HEK293 (cell line): ENCODE measurements at regions not wholly inside any gene's neighbourhood (a gene's known extent, or its start where the extent isn't known, plus 50 kb on each side); places are given as distances from the start of the nearest gene placed in this dataset.

Experiments
- CTCF ChIA-PET: fragments of 350-600 bp; formaldehyde crosslinking; extraction: SDS; loops from one replicate; lab custom pipeline; 2021; ENCODE audit warnings: antibody characterized with exemption; lab: Yijun Ruan, JAX
- POLR2A ChIA-PET: fragments of 300-600 bp; formaldehyde crosslinking; extraction: SDS; loops from one replicate; lab custom pipeline; 2020; ENCODE audit warnings: antibody characterized with exemption, inconsistent platforms; lab: Yijun Ruan, JAX
- H3K27ac ChIP-seq: fragments of 200-500 bp; sonication (Bioruptor generic); 2 replicates; pipeline ENCODE4 v1.5.1; 2014; ENCODE audit warnings: low read depth, low read length, control low read depth, inconsistent platforms; ENCODE audit errors: extremely low read depth
- H3K36me3 ChIP-seq, 2 experiments: fragments of 200-500 bp in 1 of 2; sonication (Bioruptor generic) in 1 of 2; 1 replicate in 1 of 2; 2 replicates in 1 of 2; pipeline ENCODE4 v1.5.1; 2014 to 2017; ENCODE audit warnings: inconsistent platforms in 2 of 2, low read length in 2 of 2; ENCODE audit not compliant: control insufficient read depth in 2 of 2, insufficient read depth in 1 of 2
- H3K4me1 ChIP-seq: fragments of 200-500 bp; sonication (Bioruptor generic); 2 replicates; pipeline ENCODE4 v1.5.1; 2014; ENCODE audit warnings: mild to moderate bottlenecking, low read length, inconsistent platforms; ENCODE audit not compliant: control insufficient read depth, insufficient read depth
- H3K4me3 ChIP-seq: 2 replicates; pipeline ENCODE4 v1.5.1; 2011; ENCODE audit warnings: low read depth, mild to moderate bottlenecking, control low read depth, low read length, moderate library complexity
- H3K9me3 ChIP-seq: fragments of 200-500 bp; sonication (Bioruptor generic); 2 replicates; pipeline ENCODE4 v1.5.1; 2014; ENCODE audit warnings: low read depth, low read length, inconsistent platforms; ENCODE audit not compliant: control insufficient read depth, insufficient read depth
- GLIS2 ChIP-seq: fragments of 450-650 bp; formaldehyde crosslinking; IDR thresholded peaks from 2 replicates; pipeline ENCODE4 v1.5.1; 2016; ENCODE audit warnings: missing biosample characterization, missing genetic modification characterization
- HOXA7 ChIP-seq: sonication (generic); formaldehyde crosslinking; IDR thresholded peaks from 2 replicates; pipeline ENCODE4 v1.8.1; 2022; ENCODE audit warnings: missing genetic modification reagents, borderline replicate concordance
- TCF7L2 ChIP-seq: IDR thresholded peaks from 2 replicates; pipeline ENCODE4 v1.6.1; 2011; ENCODE audit warnings: low read depth, mild to moderate bottlenecking, inconsistent platforms, low read length, moderate library complexity, borderline replicate concordance
- ZBTB17 ChIP-seq: fragments of 450-650 bp; formaldehyde crosslinking; IDR thresholded peaks from 2 replicates; pipeline ENCODE4 v1.5.1; 2016; ENCODE audit warnings: missing biosample characterization, missing genetic modification characterization
- ZBTB7A ChIP-seq: fragments of 450-650 bp; formaldehyde crosslinking; IDR thresholded peaks from 2 replicates; pipeline ENCODE4 v1.5.1; 2016; ENCODE audit warnings: low read depth, missing biosample characterization, missing genetic modification characterization
- ZBTB8A ChIP-seq: fragments of 450-650 bp; formaldehyde crosslinking; IDR thresholded peaks from 2 replicates; pipeline ENCODE4 v1.5.1; 2016; ENCODE audit warnings: missing biosample characterization, missing genetic modification characterization
- ZFP41 ChIP-seq: fragments of 450-650 bp; formaldehyde crosslinking; IDR thresholded peaks from 2 replicates; pipeline ENCODE4 v1.5.1; 2016; ENCODE audit warnings: missing biosample characterization, missing genetic modification characterization, borderline replicate concordance
- ZNF112 ChIP-seq: fragments of 450-650 bp; formaldehyde crosslinking; IDR thresholded peaks from 2 replicates; pipeline ENCODE4 v1.5.0; 2017; ENCODE audit warnings: missing biosample characterization, missing genetic modification characterization
- ZNF223 ChIP-seq: fragments of 450-650 bp; formaldehyde crosslinking; IDR thresholded peaks from 2 replicates; pipeline ENCODE4 v1.5.1; 2016; ENCODE audit warnings: missing biosample characterization, missing genetic modification characterization
- ZNF239 ChIP-seq: fragments of 450-650 bp; formaldehyde crosslinking; IDR thresholded peaks from 2 replicates; pipeline ENCODE4 v1.5.1; 2016; ENCODE audit warnings: missing biosample characterization, missing genetic modification characterization
- ZNF302 ChIP-seq: fragments of 450-650 bp; formaldehyde crosslinking; IDR thresholded peaks from 2 replicates; pipeline ENCODE4 v1.5.1; 2016; ENCODE audit warnings: missing biosample characterization, missing genetic modification characterization, low read depth
- ZNF391 ChIP-seq: fragments of 450-650 bp; formaldehyde crosslinking; IDR thresholded peaks from 2 replicates; pipeline ENCODE4 v1.5.1; 2016; ENCODE audit warnings: low read depth, missing biosample characterization, missing genetic modification characterization, borderline replicate concordance
- ZNF585B ChIP-seq: fragments of 450-650 bp; formaldehyde crosslinking; IDR thresholded peaks from 2 replicates; pipeline ENCODE4 v1.5.1; 2016; ENCODE audit warnings: missing biosample characterization, missing genetic modification characterization
- ZNF621 ChIP-seq: fragments of 450-650 bp; formaldehyde crosslinking; IDR thresholded peaks from 2 replicates; pipeline ENCODE4 v1.5.1; 2017; ENCODE audit warnings: missing biosample characterization, missing genetic modification characterization
- TF ChIP-seq, protein P1 (sequence below): fragments of 450-650 bp; formaldehyde crosslinking; IDR thresholded peaks from 2 replicates; pipeline ENCODE4 v1.5.1; 2016; ENCODE audit warnings: missing biosample characterization, missing genetic modification characterization, borderline replicate concordance
- TF ChIP-seq, protein P2 (sequence below): fragments of 450-650 bp; IDR thresholded peaks from 2 replicates; pipeline ENCODE4 v1.5.1; 2018; ENCODE audit warnings: missing biosample characterization, missing genetic modification characterization
- TF ChIP-seq, protein P3 (sequence below): fragments of 450-650 bp; formaldehyde crosslinking; IDR thresholded peaks from 2 replicates; pipeline ENCODE4 v1.5.1; 2016; ENCODE audit warnings: missing biosample characterization, missing genetic modification characterization
- TF ChIP-seq, protein P4 (sequence below): fragments of 450-650 bp; formaldehyde crosslinking; IDR thresholded peaks from 2 replicates; pipeline ENCODE4 v1.5.1; 2016; ENCODE audit warnings: missing biosample characterization, missing genetic modification characterization
- TF ChIP-seq, protein P5 (sequence below): IDR thresholded peaks from 2 replicates; pipeline ENCODE4 v1.6.1; 2011; ENCODE audit warnings: mild to moderate bottlenecking, low read depth, low read length, borderline replicate concordance

DNA sequence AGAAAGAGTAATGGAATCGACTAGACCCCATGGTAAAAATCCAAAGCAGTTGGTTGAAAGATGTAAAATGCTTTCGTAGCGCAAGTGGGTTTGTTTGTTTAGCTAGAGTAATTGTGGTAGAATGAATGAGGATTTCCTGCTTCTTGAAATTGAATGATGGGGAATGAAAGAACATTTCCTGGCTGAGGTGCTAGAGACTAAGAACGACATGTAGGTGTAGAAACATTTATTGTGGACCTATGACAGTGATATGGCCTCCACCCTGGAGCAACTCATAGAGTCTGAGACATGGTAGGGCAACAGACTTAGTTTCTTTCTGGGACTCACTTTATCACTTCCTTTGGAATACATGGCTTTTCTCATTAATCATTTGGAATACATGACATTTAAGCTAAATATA is 467.6 kb upstream of the CFAP20DC start:
- TF ChIP-seq ZNF112 (tag by site-specific recombination) (no peak), ZNF621 (tag by site-specific recombination) (no peak), GLIS2 (tag by site-specific recombination) (no peak), HOXA7 (CRISPR knock-in tag) (no peak), ZNF585B (tag by site-specific recombination) (no peak), TCF7L2 (no peak)
- TF ChIP-seq, protein P1, sequence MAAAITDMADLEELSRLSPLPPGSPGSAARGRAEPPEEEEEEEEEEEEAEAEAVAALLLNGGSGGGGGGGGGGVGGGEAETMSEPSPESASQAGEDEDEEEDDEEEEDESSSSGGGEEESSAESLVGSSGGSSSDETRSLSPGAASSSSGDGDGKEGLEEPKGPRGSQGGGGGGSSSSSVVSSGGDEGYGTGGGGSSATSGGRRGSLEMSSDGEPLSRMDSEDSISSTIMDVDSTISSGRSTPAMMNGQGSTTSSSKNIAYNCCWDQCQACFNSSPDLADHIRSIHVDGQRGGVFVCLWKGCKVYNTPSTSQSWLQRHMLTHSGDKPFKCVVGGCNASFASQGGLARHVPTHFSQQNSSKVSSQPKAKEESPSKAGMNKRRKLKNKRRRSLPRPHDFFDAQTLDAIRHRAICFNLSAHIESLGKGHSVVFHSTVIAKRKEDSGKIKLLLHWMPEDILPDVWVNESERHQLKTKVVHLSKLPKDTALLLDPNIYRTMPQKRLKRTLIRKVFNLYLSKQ (tag by site-specific recombination) = no peak
- TF ChIP-seq, protein P2, sequence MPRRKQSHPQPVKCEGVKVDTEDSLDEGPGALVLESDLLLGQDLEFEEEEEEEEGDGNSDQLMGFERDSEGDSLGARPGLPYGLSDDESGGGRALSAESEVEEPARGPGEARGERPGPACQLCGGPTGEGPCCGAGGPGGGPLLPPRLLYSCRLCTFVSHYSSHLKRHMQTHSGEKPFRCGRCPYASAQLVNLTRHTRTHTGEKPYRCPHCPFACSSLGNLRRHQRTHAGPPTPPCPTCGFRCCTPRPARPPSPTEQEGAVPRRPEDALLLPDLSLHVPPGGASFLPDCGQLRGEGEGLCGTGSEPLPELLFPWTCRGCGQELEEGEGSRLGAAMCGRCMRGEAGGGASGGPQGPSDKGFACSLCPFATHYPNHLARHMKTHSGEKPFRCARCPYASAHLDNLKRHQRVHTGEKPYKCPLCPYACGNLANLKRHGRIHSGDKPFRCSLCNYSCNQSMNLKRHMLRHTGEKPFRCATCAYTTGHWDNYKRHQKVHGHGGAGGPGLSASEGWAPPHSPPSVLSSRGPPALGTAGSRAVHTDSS = no peak
- no peaks in the 10 kb centered on the region for H3K36me3 ChIP-seq
- H3K4me1 ChIP-seq = 0 out of 2 replicates have a peak, but pooled peaks cover 3% of the 10 kb centered on the region
- H3K4me3 ChIP-seq = no peak overlapping the region
- CTCF ChIA-PET = no interaction called here
- no peak overlapping the region for H3K27ac ChIP-seq
- POLR2A ChIA-PET = no interaction called here
- H3K9me3 ChIP-seq = no peaks in the 10 kb centered on the region

DNA sequence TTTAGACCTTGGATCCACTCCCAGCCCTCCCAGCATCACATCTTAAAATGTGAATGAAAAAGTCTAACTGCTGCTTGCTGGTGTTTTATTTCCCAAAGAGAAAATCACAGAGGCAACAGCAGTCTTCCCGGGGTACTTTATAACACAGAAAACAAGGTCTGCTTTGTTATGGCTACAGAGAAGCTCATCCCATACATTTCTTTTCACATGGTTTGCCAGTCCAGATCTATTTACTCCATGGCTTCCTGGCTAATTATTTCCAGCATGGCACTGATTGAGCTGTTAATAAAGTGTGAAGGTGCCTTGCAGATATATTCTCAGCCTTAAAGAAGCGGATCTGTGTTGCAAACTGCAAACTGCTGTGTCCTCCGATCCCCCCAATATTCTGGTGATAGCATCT is 466.1 kb upstream of the CFAP20DC start:
- Histone ChIP-seq H3K4me1 (0 out of 2 replicates have a peak, but pooled peaks cover 3% of the 10 kb centered on the region), H3K4me3 (no peak overlapping the region), H3K36me3 (no peaks in the 10 kb centered on the region), H3K9me3 (no peaks in the 10 kb centered on the region), H3K27ac (no peak overlapping the region)
- TF ChIP-seq, protein P3, sequence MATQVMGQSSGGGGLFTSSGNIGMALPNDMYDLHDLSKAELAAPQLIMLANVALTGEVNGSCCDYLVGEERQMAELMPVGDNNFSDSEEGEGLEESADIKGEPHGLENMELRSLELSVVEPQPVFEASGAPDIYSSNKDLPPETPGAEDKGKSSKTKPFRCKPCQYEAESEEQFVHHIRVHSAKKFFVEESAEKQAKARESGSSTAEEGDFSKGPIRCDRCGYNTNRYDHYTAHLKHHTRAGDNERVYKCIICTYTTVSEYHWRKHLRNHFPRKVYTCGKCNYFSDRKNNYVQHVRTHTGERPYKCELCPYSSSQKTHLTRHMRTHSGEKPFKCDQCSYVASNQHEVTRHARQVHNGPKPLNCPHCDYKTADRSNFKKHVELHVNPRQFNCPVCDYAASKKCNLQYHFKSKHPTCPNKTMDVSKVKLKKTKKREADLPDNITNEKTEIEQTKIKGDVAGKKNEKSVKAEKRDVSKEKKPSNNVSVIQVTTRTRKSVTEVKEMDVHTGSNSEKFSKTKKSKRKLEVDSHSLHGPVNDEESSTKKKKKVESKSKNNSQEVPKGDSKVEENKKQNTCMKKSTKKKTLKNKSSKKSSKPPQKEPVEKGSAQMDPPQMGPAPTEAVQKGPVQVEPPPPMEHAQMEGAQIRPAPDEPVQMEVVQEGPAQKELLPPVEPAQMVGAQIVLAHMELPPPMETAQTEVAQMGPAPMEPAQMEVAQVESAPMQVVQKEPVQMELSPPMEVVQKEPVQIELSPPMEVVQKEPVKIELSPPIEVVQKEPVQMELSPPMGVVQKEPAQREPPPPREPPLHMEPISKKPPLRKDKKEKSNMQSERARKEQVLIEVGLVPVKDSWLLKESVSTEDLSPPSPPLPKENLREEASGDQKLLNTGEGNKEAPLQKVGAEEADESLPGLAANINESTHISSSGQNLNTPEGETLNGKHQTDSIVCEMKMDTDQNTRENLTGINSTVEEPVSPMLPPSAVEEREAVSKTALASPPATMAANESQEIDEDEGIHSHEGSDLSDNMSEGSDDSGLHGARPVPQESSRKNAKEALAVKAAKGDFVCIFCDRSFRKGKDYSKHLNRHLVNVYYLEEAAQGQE (tag by site-specific recombination) = no peak
- TF ChIP-seq ZNF391 (no peak), ZBTB7A (tag by site-specific recombination) (no peak), ZNF223 (tag by site-specific recombination) (no peak)
- ChIA-PET POLR2A (no interaction called here), CTCF (no interaction called here)

DNA sequence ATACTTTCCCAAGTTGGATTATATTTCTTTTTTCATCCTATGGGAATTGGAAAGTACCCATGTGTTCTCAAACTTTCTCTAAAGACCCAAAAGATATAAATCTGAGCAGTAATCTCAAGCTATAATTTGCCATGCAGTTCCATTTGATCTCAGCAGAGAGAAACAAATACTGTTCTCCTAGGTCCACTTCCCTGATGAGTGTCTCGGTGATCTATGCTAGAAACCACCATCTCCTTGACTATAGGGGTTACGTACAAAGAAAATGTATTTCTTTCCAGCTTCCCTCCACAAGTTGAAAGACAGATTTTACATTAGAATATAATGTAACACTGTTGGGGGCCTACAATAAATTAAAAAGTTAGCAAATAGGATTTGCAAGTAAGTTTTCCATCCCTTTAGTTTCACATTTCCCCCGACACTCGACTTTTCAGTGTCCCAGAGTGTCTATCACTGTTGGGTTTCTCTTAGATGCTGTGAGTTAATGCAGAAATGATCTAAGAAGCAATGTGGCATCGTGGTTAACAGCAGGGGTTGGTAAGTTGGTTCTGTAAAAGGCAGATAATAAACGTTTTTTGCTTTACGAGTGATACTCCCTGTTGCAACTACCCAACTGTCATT is 465.1 kb upstream of the CFAP20DC start:
- Histone ChIP-seq H3K4me3 (no peak overlapping the region), H3K36me3 (no peaks in the 10 kb centered on the region), H3K27ac (no peak overlapping the region), H3K4me1 (0 out of 2 replicates have a peak, but pooled peaks cover 3% of the 10 kb centered on the region), H3K9me3 (no peaks in the 10 kb centered on the region)
- POLR2A ChIA-PET = no interaction called here
- CTCF ChIA-PET = interaction anchor here (0.5 kb wide), 1 partner anchor 73 kb away, joined by 4 read pairs; no protein-coding TSS in a partner anchor
- TF ChIP-seq ZBTB17 (tag by site-specific recombination) (peak; percentile 61), ZNF302 (tag by site-specific recombination) (no peak), ZNF239 (tag by site-specific recombination) (no peak), ZBTB8A (tag by site-specific recombination) (no peak), ZFP41 (no peak)
- TF ChIP-seq, protein P4, sequence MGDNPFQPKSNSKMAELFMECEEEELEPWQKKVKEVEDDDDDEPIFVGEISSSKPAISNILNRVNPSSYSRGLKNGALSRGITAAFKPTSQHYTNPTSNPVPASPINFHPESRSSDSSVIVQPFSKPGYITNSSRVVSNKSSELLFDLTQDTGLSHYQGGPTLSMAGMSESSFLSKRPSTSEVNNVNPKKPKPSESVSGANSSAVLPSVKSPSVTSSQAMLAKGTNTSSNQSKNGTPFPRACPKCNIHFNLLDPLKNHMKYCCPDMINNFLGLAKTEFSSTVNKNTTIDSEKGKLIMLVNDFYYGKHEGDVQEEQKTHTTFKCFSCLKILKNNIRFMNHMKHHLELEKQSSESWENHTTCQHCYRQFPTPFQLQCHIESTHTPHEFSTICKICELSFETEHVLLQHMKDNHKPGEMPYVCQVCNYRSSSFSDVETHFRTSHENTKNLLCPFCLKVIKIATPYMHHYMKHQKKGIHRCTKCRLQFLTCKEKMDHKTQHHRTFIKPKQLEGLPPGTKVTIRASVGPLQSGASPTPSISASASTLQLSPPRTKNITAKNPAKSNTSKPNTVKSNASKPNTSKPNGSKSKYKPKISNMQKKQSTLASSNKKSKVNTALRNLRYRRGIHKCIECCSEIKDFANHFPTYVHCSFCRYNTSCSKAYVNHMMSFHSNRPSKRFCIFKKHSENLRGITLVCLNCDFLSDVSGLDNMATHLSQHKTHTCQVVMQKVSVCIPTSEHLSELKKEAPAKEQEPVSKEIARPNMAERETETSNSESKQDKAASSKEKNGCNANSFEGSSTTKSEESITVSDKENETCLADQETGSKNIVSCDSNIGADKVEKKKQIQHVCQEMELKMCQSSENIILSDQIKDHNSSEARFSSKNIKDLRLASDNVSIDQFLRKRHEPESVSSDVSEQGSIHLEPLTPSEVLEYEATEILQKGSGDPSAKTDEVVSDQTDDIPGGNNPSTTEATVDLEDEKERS (tag by site-specific recombination) = no peak
- TF ChIP-seq, protein P5, sequence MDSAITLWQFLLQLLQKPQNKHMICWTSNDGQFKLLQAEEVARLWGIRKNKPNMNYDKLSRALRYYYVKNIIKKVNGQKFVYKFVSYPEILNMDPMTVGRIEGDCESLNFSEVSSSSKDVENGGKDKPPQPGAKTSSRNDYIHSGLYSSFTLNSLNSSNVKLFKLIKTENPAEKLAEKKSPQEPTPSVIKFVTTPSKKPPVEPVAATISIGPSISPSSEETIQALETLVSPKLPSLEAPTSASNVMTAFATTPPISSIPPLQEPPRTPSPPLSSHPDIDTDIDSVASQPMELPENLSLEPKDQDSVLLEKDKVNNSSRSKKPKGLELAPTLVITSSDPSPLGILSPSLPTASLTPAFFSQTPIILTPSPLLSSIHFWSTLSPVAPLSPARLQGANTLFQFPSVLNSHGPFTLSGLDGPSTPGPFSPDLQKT = no peak
